Hepatocyte (in vitro differentiated cells): ENCODE measurements at regions not wholly inside any gene's neighbourhood (a gene's known extent, or its start where the extent isn't known, plus 50 kb on each side); places are given as distances from the start of the nearest gene placed in this dataset.

Source experiments
- DNase-seq: peaks from one replicate; pipeline ENCODE4 v3.0.0-alpha.2; 2016; ENCODE audit warnings: low spot score
- H2AFZ ChIP-seq: fragments of 200-600 bp; sonication (generic); 2 replicates; pipeline ENCODE4 v1.6.0; 2016; ENCODE audit warnings: antibody characterized with exemption, mild to moderate bottlenecking
- H3K27ac ChIP-seq: fragments of 200-600 bp; sonication (generic); 2 replicates; pipeline ENCODE4 v1.5.1; 2016; ENCODE audit warnings: mild to moderate bottlenecking
- H3K27me3 ChIP-seq: fragments of 200-600 bp; sonication (generic); 2 replicates; pipeline ENCODE4 v1.6.1; 2016
- H3K36me3 ChIP-seq: fragments of 200-600 bp; sonication (generic); replicated peaks from 2 replicates; pipeline ENCODE4 v1.5.1; 2016; ENCODE audit warnings: low read depth; ENCODE audit not compliant: insufficient read depth
- H3K4me1 ChIP-seq: fragments of 200-600 bp; sonication (generic); 2 replicates; pipeline ENCODE4 v1.5.1; 2016; ENCODE audit warnings: mild to moderate bottlenecking, moderate library complexity; ENCODE audit not compliant: insufficient read depth
- H3K4me2 ChIP-seq: fragments of 200-600 bp; sonication (generic); 2 replicates; pipeline ENCODE4 v1.6.0; 2016
- H3K4me3 ChIP-seq: fragments of 200-600 bp; sonication (generic); 2 replicates; pipeline ENCODE4 v1.5.1; 2016; ENCODE audit warnings: mild to moderate bottlenecking
- H3K79me2 ChIP-seq: fragments of 200-600 bp; sonication (generic); 2 replicates; pipeline ENCODE4 v1.6.0; 2017; ENCODE audit warnings: mild to moderate bottlenecking
- H3K9me2 ChIP-seq: fragments of 200-600 bp; sonication (generic); replicated peaks from 2 replicates; pipeline ENCODE4 v1.6.0; 2017; ENCODE audit warnings: mild to moderate bottlenecking; ENCODE audit not compliant: insufficient read depth
- H3K9me3 ChIP-seq: fragments of 200-600 bp; sonication (generic); 2 replicates; pipeline ENCODE4 v1.5.1; 2016; ENCODE audit warnings: low read depth, mild to moderate bottlenecking
- H4K20me1 ChIP-seq: fragments of 200-600 bp; sonication (generic); 2 replicates; pipeline ENCODE4 v1.6.0; 2016; ENCODE audit warnings: mild to moderate bottlenecking; ENCODE audit not compliant: insufficient read depth, poor library complexity, severe bottlenecking
- CTCF ChIP-seq: fragments of 200-600 bp; sonication (generic); IDR thresholded peaks from 2 replicates; pipeline ENCODE4 v1.5.1; 2016; ENCODE audit warnings: antibody characterized with exemption, mild to moderate bottlenecking; ENCODE audit not compliant: poor library complexity
- EZH2 ChIP-seq: fragments of 200-600 bp; sonication (generic); IDR thresholded peaks from 2 replicates; pipeline ENCODE4 v1.6.1; 2016; ENCODE audit warnings: antibody characterized with exemption, mild to moderate bottlenecking, borderline replicate concordance
- EZH2phosphoT487 ChIP-seq: fragments of 200-600 bp; sonication (generic); IDR thresholded peaks from one replicate; pipeline ENCODE4 v1.6.1; 2018; ENCODE audit warnings: antibody characterized with exemption, mild to moderate bottlenecking, low read depth, moderate library complexity; ENCODE audit not compliant: unreplicated experiment, severe bottlenecking
- WGBS: methylation state at CpG from one replicate; pipeline ENCODE4 v1.1.6; 2016; ENCODE audit warnings: low lambda C conversion rate; ENCODE audit errors: missing lambda C conversion rate; 5-methylcytosine and 5-hydroxymethylcytosine counted together

- Histone ChIP-seq H3K9me3 (no peaks in the 10 kb centered on the region), H3K36me3 (no peaks in the 10 kb centered on the region), H3K4me1 (no peaks in the 10 kb centered on the region), H4K20me1 (no peaks in the 10 kb centered on the region), H3K27me3 (no peaks in the 10 kb centered on the region), H3K27ac (no peak overlapping the region), H3K79me2 (no peaks in the 10 kb centered on the region), H3K9me2 (no peaks in the 10 kb centered on the region), H2AFZ (no peak overlapping the region), H3K4me2 (no peak overlapping the region), H3K4me3 (no peak overlapping the region)
- no peak for DNase-seq
- WGBS = 93% methylated on average over 1 of the region's 1 CpG
- TF ChIP-seq CTCF = no peak
- no peak for TF ChIP-seq EZH2phosphoT487
- no peak for TF ChIP-seq EZH2
These were observed 267.2 kb downstream of the AUH start for GRCh38 chr9:91094324-91095088.

DNA sequence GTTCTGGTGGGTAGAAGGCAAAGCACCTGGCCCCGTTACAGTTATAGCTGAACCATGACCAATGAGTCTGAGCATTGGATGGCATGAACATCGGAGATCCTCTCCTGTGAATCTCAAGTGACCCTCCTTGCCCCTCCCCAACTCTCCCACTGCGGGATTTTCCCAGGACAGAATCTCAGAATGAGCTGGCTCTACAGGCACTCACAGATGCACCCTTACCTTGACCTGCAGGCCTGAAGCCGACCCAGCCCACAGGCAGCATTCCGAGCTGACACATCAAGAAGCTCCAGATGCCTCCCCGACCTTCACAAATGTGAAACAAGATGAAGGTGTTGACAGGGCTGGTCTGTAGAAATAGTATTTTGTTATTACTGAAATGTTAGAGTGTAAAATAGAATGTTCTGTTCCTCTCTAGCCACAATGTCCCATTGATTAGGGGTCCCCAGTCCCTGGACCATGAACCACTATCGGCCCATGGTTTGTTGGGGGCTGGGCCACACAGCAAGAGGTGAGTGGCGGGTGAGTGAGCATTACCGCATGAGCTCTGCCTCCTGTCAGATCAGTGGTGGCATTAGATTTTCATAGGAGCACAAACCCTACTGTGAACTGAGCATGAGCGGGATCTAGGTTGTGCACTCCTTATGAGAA, 263.4 kb downstream of the AUH start:
- H3K9me2 ChIP-seq = no peaks in the 10 kb centered on the region

GRCh38 chr9:91099436-91099835, 262.3 kb downstream of the AUH start:
- Histone ChIP-seq H3K4me2 (peak overlapping the region; percentile 37), H3K36me3 (no peaks in the 10 kb centered on the region), H3K27ac (no peak overlapping the region), H3K27me3 (no peaks in the 10 kb centered on the region), H3K79me2 (no peaks in the 10 kb centered on the region), H2AFZ (no peak overlapping the region), H4K20me1 (no peaks in the 10 kb centered on the region), H3K4me3 (no peak overlapping the region), H3K4me1 (peaks cover 10% of the 10 kb centered on the region), H3K9me3 (no peaks in the 10 kb centered on the region), H3K9me2 (no peaks in the 10 kb centered on the region)
- 92% methylated on average over 4 of the region's 4 CpGs for WGBS
- no peak for DNase-seq
- TF ChIP-seq EZH2phosphoT487 = no peak
- no peak for TF ChIP-seq EZH2
- TF ChIP-seq CTCF = no peak

More for the DNA sequence above, 263.4 kb downstream of the AUH start:
- no peak for DNase-seq
- Histone ChIP-seq H3K27me3 (no peaks in the 10 kb centered on the region), H3K27ac (no peak overlapping the region), H2AFZ (no peak overlapping the region), H3K9me3 (no peaks in the 10 kb centered on the region), H3K4me2 (no peak overlapping the region), H3K4me3 (no peak overlapping the region), H3K36me3 (no peaks in the 10 kb centered on the region), H3K79me2 (no peaks in the 10 kb centered on the region), H3K4me1 (peaks cover 10% of the 10 kb centered on the region), H4K20me1 (no peaks in the 10 kb centered on the region)
- no peak for TF ChIP-seq EZH2phosphoT487
- no peak for TF ChIP-seq CTCF
- 88% methylated on average over 10 of the region's 10 CpGs for WGBS
